Right ventricle myocardium inferior (tissue), 1 donor: ENCODE measurements at regions not wholly inside any gene's neighbourhood (a gene's known extent, or its start where the extent isn't known, plus 50 kb on each side); places are given as distances from the start of the nearest gene placed in this dataset.
"Not testable (repeated sequence)": the region's sequence is repeated elsewhere in the genome, so short reads cannot be mapped to it uniquely, and the experiment has no call there.

Experiments
- ATAC-seq: fragments of 200-7000 bp; cut with Tn5 transposase; one replicate; pipeline ENCODE4 v1.9.1; 2020; ENCODE audit warnings: mild to moderate bottlenecking, moderate library complexity
- DNase-seq: peaks from one replicate; pipeline ENCODE4 v3.0.0; 2021; ENCODE audit errors: missing footprints
- intact Hi-C: fragments of 100-400 bp; cut with DNase I; formaldehyde crosslinking; loops from one replicate; pipeline ENCODE4 v1.11.0; 2022
- donor health status: DM: no; HTN: yes; CAD: no; lungs with severe emphysema.

- intact Hi-C loops, ATAC-seq: not testable (repeated sequence)
- DNase-seq, result peak; percentile 27
These were observed 1219.1 kb upstream of the TPTE start for GRCh38 chr21:9302246-9302645.
